Right lobe of liver (tissue), 4 donors: ENCODE measurements at regions not wholly inside any gene's neighbourhood (a gene's known extent, or its start where the extent isn't known, plus 50 kb on each side); places are given as distances from the start of the nearest gene placed in this dataset.

Experiments used
- POLR2A ChIP-seq: fragments of 450-650 bp; IDR thresholded peaks from one replicate; pipeline ENCODE4 v1.6.1; 2017; ENCODE audit warnings: antibody characterized with exemption, mild to moderate bottlenecking
- TF ChIP-seq, protein P1 (sequence below), 4 donors: fragments of 200-600 bp in 3 of 4; fragments of 450-650 bp in 1 of 4; IDR thresholded peaks; one replicate each; pipeline versions ENCODE4 v1.5.1 to v1.8.0; 2016 to 2022; ENCODE audit warnings: antibody characterized with exemption in 4 of 4, mild to moderate bottlenecking in 2 of 4
- donor health status: DM: no; HTN: no; CAD: no.
- donor health status: DM: no; HTN: no; CAD: no.
- donor health status: DM: no; HTN: yes; CAD: no.

- TF ChIP-seq, protein P1, sequence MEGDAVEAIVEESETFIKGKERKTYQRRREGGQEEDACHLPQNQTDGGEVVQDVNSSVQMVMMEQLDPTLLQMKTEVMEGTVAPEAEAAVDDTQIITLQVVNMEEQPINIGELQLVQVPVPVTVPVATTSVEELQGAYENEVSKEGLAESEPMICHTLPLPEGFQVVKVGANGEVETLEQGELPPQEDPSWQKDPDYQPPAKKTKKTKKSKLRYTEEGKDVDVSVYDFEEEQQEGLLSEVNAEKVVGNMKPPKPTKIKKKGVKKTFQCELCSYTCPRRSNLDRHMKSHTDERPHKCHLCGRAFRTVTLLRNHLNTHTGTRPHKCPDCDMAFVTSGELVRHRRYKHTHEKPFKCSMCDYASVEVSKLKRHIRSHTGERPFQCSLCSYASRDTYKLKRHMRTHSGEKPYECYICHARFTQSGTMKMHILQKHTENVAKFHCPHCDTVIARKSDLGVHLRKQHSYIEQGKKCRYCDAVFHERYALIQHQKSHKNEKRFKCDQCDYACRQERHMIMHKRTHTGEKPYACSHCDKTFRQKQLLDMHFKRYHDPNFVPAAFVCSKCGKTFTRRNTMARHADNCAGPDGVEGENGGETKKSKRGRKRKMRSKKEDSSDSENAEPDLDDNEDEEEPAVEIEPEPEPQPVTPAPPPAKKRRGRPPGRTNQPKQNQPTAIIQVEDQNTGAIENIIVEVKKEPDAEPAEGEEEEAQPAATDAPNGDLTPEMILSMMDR (IDR thresholded peaks at IDR 0.05), result no peak
- no peak for TF ChIP-seq POLR2A
Observed at GRCh38 chr3:31025541-31025940, 131.1 kb upstream of the GADL1 start.
